ENCODE measurements at regions not wholly inside any gene's neighbourhood (a gene's known extent, or its start where the extent isn't known, plus 50 kb on each side); places are given as distances from the start of the nearest gene placed in this dataset.

DNA sequence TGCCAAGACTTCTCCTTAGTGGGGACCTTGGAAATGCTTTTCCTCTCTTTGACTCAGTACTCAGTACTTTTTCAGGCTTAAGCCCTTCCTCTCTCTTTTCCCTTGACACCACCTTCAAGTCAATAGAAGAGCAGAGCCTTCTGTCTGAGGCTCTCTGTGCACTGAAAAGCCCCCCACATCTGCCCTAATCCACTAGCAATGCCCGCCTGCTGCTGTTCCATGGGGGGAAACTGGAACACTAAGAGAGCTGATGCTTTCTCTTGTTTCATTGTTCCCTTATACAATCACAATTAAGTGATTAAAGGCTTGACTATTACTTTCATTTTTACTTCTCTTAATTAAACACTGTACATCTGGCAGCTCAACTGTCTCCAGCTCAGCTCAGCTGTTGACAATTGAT is 254.5 kb downstream of the SLITRK6 start:
- Histone ChIP-seq H3K4me3 (ENCODE audit: low read depth, low read length, poor library complexity, severe bottlenecking) (no peak overlapping the region), H3K9me3 (ENCODE audit: low read depth, low read length, poor library complexity, severe bottlenecking) (peaks cover 3% of the 10 kb centered on the region), H3K27ac (ENCODE audit: low read depth, low read length, poor library complexity, severe bottlenecking) (no peak overlapping the region), H3K27me3 (replicated peaks; ENCODE audit: insufficient read depth, low read depth, low read length, poor library complexity) (no peaks in the 10 kb centered on the region), H3K36me3 (ENCODE audit: insufficient read depth, low read length, poor library complexity, severe bottlenecking) (no peaks in the 10 kb centered on the region), H3K4me1 (ENCODE audit: insufficient read depth, low read length, poor library complexity, severe bottlenecking) (no peaks in the 10 kb centered on the region)
- DNase-seq (ENCODE audit: low spot score) = no peak
- ChIA-PET CTCF (no interaction called here), POLR2A (ENCODE audit: low non-redundant PET) (no interaction called here)
- TF ChIP-seq EZH2 (IDR thresholded peaks at IDR 0.05; ENCODE audit: borderline replicate concordance, low read depth, low read length, poor library complexity, severe bottlenecking) = no peak
- TF ChIP-seq, protein P1, sequence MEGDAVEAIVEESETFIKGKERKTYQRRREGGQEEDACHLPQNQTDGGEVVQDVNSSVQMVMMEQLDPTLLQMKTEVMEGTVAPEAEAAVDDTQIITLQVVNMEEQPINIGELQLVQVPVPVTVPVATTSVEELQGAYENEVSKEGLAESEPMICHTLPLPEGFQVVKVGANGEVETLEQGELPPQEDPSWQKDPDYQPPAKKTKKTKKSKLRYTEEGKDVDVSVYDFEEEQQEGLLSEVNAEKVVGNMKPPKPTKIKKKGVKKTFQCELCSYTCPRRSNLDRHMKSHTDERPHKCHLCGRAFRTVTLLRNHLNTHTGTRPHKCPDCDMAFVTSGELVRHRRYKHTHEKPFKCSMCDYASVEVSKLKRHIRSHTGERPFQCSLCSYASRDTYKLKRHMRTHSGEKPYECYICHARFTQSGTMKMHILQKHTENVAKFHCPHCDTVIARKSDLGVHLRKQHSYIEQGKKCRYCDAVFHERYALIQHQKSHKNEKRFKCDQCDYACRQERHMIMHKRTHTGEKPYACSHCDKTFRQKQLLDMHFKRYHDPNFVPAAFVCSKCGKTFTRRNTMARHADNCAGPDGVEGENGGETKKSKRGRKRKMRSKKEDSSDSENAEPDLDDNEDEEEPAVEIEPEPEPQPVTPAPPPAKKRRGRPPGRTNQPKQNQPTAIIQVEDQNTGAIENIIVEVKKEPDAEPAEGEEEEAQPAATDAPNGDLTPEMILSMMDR (conservative IDR thresholded peaks at IDR 0.05; ENCODE audit: low read depth, low read length) = no peak
- no TSS peak for BruUV-seq (replicated peaks)
- intact Hi-C loops (cut with micrococcal nuclease; ENCODE audit: unreplicated experiment) = no loop called here

DNA sequence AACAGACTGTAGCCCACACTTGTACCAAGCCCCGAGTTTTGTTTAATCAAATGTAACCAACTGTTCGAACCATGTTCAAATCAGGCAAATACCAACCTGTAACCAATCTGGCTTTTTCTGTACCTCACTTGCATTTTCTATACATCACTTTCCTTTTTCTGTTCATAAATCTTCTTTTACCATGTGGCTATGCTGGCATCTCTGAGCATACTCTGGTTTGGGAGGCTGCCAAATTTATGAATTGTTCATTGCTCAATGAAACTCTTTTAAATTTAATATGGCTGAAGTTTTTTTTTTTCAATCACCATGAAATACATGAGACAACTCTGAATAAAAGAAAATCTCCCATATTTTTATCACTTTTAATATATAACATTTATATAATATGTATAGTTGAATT is 256.1 kb downstream of the SLITRK6 start:
- no peak overlapping the region for H3K4me3 ChIP-seq (ENCODE audit: low read depth, low read length, poor library complexity, severe bottlenecking)
- H3K27me3 ChIP-seq (replicated peaks; ENCODE audit: insufficient read depth, low read depth, low read length, poor library complexity) = no peaks in the 10 kb centered on the region
- no TSS peak for BruUV-seq (replicated peaks)
- no peaks in the 10 kb centered on the region for H3K4me1 ChIP-seq (ENCODE audit: insufficient read depth, low read length, poor library complexity, severe bottlenecking)
- H3K36me3 ChIP-seq (ENCODE audit: insufficient read depth, low read length, poor library complexity, severe bottlenecking) = no peaks in the 10 kb centered on the region
- POLR2A ChIA-PET (ENCODE audit: low non-redundant PET) = no interaction called here
- TF ChIP-seq, protein P1 (conservative IDR thresholded peaks at IDR 0.05; ENCODE audit: low read depth, low read length) = no peak
- no peak for TF ChIP-seq EZH2 (IDR thresholded peaks at IDR 0.05; ENCODE audit: borderline replicate concordance, low read depth, low read length, poor library complexity, severe bottlenecking)
- H3K27ac ChIP-seq (ENCODE audit: low read depth, low read length, poor library complexity, severe bottlenecking) = no peak overlapping the region
- H3K9me3 ChIP-seq (ENCODE audit: low read depth, low read length, poor library complexity, severe bottlenecking) = no peaks in the 10 kb centered on the region
- DNase-seq (ENCODE audit: low spot score) = no peak
- intact Hi-C loops (cut with micrococcal nuclease; ENCODE audit: unreplicated experiment) = no loop called here
- CTCF ChIA-PET = no interaction called here

DNA sequence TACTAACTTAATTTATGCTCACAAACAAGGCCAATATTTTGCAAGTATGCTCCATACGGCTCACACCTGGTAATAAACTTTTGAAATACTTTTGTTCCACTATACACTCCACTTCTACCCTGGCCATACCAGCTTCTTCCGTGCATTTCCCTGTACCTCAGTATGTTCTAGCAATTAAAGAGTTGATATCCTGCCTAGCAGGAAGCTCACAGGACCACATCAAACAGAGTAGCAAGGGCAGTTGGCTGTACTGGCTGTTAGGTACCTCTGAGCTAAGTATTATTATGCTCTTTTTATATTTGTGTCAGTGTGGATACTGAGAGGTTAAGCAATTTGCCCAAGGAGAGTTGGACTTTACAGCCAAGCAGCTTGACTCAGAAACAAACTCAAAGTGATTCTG is 257.7 kb downstream of the SLITRK6 start:
- CTCF ChIA-PET = no interaction called here
- intact Hi-C loops (cut with micrococcal nuclease; ENCODE audit: unreplicated experiment) = no loop called here
- TF ChIP-seq EZH2 (IDR thresholded peaks at IDR 0.05; ENCODE audit: borderline replicate concordance, low read depth, low read length, poor library complexity, severe bottlenecking) = no peak
- TF ChIP-seq, protein P1 (conservative IDR thresholded peaks at IDR 0.05; ENCODE audit: low read depth, low read length) = no peak
- POLR2A ChIA-PET (ENCODE audit: low non-redundant PET) = no interaction called here
- Histone ChIP-seq H3K4me3 (ENCODE audit: low read depth, low read length, poor library complexity, severe bottlenecking) (no peak overlapping the region), H3K9me3 (ENCODE audit: low read depth, low read length, poor library complexity, severe bottlenecking) (no peaks in the 10 kb centered on the region), H3K36me3 (ENCODE audit: insufficient read depth, low read length, poor library complexity, severe bottlenecking) (no peaks in the 10 kb centered on the region), H3K27ac (ENCODE audit: low read depth, low read length, poor library complexity, severe bottlenecking) (no peak overlapping the region), H3K4me1 (ENCODE audit: insufficient read depth, low read length, poor library complexity, severe bottlenecking) (no peaks in the 10 kb centered on the region), H3K27me3 (replicated peaks; ENCODE audit: insufficient read depth, low read depth, low read length, poor library complexity) (no peaks in the 10 kb centered on the region)
- no TSS peak for BruUV-seq (replicated peaks)
- no peak for DNase-seq (ENCODE audit: low spot score)
